ENCODE measurements at regions not wholly inside any gene's neighbourhood (a gene's known extent, or its start where the extent isn't known, plus 50 kb on each side); places are given as distances from the start of the nearest gene placed in this dataset.

DNA sequence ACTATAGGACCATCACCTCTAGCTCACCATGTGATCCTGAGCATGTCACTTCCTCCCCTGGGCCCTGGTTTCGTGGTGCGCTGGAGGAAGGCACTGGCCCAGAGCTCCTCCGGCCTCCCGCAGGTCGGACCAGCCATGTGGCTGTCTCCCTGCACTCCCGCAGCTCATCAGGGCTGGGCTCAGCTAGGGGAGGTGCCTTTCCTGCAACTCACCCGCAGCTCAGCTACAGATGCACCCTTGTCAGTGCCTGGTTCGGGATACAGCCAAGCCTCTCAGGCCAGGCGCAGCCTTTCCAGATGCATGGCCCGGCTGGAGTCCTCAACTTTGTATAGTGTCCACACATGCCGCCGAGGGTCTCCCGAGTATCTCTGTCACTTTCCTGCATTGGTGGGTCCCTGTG, 138.2 kb upstream of the VSTM2B start:
- intact Hi-C loops (cut with DNase I): no loop called here

DNA sequence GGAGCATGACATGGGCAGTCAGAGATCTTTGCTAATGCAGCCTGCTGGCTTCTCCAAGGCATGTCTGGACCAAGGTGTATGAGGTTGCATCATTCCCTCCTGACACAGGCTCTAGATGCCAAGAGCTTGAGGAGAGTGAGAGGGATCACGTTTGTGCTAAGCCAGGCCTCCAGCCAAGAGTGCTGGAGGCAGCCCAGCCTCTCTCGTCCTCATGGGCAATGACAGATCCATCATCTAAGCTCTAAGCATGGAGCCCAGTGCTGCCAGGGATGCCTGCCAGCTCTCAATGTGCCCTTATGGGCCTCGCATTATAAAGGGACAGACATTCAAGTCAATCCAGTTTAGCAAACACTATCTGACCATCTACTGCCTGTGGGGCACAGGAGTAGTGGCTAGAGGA, 136.3 kb upstream of the VSTM2B start:
- FAIRE-seq: no peak
- TF ChIP-seq, protein P1, sequence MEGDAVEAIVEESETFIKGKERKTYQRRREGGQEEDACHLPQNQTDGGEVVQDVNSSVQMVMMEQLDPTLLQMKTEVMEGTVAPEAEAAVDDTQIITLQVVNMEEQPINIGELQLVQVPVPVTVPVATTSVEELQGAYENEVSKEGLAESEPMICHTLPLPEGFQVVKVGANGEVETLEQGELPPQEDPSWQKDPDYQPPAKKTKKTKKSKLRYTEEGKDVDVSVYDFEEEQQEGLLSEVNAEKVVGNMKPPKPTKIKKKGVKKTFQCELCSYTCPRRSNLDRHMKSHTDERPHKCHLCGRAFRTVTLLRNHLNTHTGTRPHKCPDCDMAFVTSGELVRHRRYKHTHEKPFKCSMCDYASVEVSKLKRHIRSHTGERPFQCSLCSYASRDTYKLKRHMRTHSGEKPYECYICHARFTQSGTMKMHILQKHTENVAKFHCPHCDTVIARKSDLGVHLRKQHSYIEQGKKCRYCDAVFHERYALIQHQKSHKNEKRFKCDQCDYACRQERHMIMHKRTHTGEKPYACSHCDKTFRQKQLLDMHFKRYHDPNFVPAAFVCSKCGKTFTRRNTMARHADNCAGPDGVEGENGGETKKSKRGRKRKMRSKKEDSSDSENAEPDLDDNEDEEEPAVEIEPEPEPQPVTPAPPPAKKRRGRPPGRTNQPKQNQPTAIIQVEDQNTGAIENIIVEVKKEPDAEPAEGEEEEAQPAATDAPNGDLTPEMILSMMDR (IDR thresholded peaks at IDR 0.05): no peak
- 4 to 8% methylated on average over 3 of the region's 3 CpGs for WGBS, 2 donors

More for the DNA sequence above, 138.2 kb upstream of the VSTM2B start:
- no peak for DNase-seq
- no peaks in the 10 kb centered on the region for H3K9me3 ChIP-seq
- no peak overlapping the region for H3K27ac ChIP-seq
- ATAC-seq: no peak
- H3K4me1 ChIP-seq: no peaks in the 10 kb centered on the region
- TF ChIP-seq, protein P1 (IDR thresholded peaks at IDR 0.05): no peak
- no peaks in the 10 kb centered on the region for H3K27me3 ChIP-seq
- 56 to 62% methylated on average over 11 to 13 of the region's 13 CpGs for WGBS, 2 donors
- H3K36me3 ChIP-seq: no peaks in the 10 kb centered on the region
- no peak for FAIRE-seq
- H3K4me3 ChIP-seq: no peak overlapping the region

DNA sequence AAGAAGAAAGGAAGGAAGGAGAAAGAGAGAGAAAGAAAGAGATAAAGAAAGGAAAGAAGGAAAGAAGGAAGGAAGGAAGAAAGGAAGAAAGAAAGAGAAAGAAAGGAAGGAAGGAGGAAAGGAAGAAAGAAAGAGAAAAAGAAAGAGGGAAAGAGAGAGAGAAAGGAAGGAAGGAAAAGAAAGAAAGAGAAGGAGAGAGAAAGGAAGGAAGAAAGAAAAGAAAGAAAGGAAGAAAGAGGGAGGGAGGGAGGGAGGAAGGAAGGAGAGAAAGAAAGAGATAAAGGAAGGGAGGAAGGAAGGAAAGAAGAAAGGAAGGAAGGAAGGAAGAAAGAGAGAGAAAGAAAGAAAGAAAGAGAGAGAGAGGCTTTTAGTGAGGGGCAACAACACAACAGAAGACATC, 135.1 kb upstream of the VSTM2B start:
- TF ChIP-seq, protein P1 (IDR thresholded peaks at IDR 0.05): no peak
- no peak overlapping the region for H3K27ac ChIP-seq
- ATAC-seq (no peak), DNase-seq (no peak), FAIRE-seq (no peak)
- no peak overlapping the region for H3K4me3 ChIP-seq
- intact Hi-C loops (cut with DNase I): no loop called here
- no peaks in the 10 kb centered on the region for H3K36me3 ChIP-seq
- no peaks in the 10 kb centered on the region for H3K27me3 ChIP-seq
- no peaks in the 10 kb centered on the region for H3K4me1 ChIP-seq
- no peaks in the 10 kb centered on the region for H3K9me3 ChIP-seq

More for the DNA sequence above, 136.3 kb upstream of the VSTM2B start:
- no peak for ATAC-seq
- Histone ChIP-seq H3K27ac (no peak overlapping the region), H3K4me1 (no peaks in the 10 kb centered on the region), H3K27me3 (no peaks in the 10 kb centered on the region), H3K4me3 (no peak overlapping the region), H3K9me3 (no peaks in the 10 kb centered on the region), H3K36me3 (no peaks in the 10 kb centered on the region)
- intact Hi-C loops (cut with DNase I): no loop called here
- no peak for DNase-seq

DNA sequence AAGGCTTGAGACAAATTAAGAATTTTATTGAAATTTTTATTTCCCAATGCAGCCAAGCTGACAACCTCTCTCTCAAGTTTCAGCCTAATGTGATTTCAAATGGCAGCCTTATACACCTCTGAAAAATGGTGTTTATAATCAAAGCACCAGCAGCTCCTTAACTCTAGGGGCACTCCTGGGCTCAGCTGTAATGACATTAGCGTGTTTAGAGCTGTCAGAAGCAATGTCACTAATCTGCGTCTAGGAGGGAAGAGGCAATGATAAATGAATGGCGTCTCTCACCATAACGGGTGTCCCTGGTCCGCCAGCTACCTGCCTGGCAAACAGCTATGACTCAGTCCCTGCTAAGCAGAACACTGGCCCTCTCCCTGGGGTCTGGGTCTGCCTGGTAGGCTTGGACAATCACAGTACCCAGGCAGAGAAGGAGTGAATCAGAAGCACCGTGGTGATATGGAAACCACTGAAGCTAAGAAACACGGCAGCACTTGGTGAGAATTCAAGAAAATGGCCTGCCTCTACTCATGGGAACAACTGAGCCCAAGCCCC, 131.8 kb upstream of the VSTM2B start:
- H3K4me3 ChIP-seq: no peak overlapping the region
- no peaks in the 10 kb centered on the region for H3K36me3 ChIP-seq
- no peak for FAIRE-seq
- intact Hi-C loops (cut with DNase I): no loop called here
- TF ChIP-seq, protein P1 (IDR thresholded peaks at IDR 0.05): no peak
- DNase-seq: no peak
- no peaks in the 10 kb centered on the region for H3K9me3 ChIP-seq
- H3K4me1 ChIP-seq: no peaks in the 10 kb centered on the region
- no peak for ATAC-seq
- H3K27ac ChIP-seq: no peak overlapping the region
- WGBS, 2 donors: 34 to 45% methylated on average over 7 of the region's 7 CpGs
- no peaks in the 10 kb centered on the region for H3K27me3 ChIP-seq

DNA sequence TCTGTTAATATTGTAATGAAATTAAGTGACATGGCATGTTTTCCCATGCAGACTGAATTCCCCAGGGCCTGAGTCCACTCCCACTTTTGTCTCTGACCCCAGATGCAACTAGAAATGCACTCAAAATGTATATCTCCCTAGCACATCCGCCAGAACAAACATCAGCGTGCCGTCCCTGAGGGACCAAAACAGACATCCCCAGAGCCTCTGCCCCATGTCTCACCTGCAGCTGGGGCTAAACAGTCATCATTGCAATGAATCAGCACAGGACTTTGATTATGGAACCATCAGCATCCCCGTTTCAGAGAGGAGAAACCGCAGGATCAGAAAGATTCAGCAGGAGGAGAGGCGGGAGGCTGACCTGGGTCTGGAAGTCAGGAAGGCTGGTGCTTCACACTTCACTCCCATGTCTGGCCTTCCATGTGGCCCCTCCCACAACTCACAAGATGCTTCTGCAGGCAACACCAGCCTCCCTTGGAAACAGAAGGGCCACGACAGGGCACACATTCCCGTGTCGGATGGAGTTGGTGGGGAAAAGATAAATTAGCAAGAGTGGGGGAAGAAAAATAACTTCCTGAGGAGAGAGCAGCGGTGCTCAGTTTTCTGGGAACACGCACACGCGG, 130.6 kb upstream of the VSTM2B start:
- no peak for DNase-seq
- intact Hi-C loops (cut with DNase I): no loop called here
- FAIRE-seq: no peak
- no peaks in the 10 kb centered on the region for H3K27me3 ChIP-seq
- no peaks in the 10 kb centered on the region for H3K4me1 ChIP-seq
- H3K36me3 ChIP-seq: no peaks in the 10 kb centered on the region
- H3K4me3 ChIP-seq: no peak overlapping the region
- TF ChIP-seq, protein P1 (IDR thresholded peaks at IDR 0.05): no peak
- no peak overlapping the region for H3K27ac ChIP-seq
- H3K9me3 ChIP-seq: no peaks in the 10 kb centered on the region
- WGBS, 2 donors: 36 to 38% methylated on average over 13 of the region's 13 CpGs
- no peak for ATAC-seq

Data from pancreas (tissue), 10 donors.